GM18519 (cell line): ENCODE measurements at regions not wholly inside any gene's neighbourhood (a gene's known extent, or its start where the extent isn't known, plus 50 kb on each side); places are given as distances from the start of the nearest gene placed in this dataset.
"Not testable (repeated sequence)": the region's sequence is repeated elsewhere in the genome, so short reads cannot be mapped to it uniquely, and the experiment has no call there.

ENCODE experiments used
- ATAC-seq: cut with Tn5 transposase; IDR thresholded peaks from one replicate; pipeline ENCODE4 v1.9.1; 2021; ENCODE audit warnings: mild to moderate bottlenecking, moderate library complexity; ENCODE audit not compliant: unreplicated experiment, low FRiP score

GRCh38 chr6:100230115-100230952, 234.4 kb downstream of the SIM1 start:
- ATAC-seq: no peak

- ATAC-seq: no peak
Measured at GRCh38 chr6:100229512-100229911, 235.2 kb downstream of the SIM1 start.

- ATAC-seq: peak; percentile 96
Measured at GRCh38 chr6:100228834-100229441, 234.9 kb upstream of the MCHR2 start.

GRCh38 chr6:100228437-100228833, 234.4 kb upstream of the MCHR2 start:
- ATAC-seq: peak; percentile 2

GRCh38 chr6:100226811-100227210, 232.8 kb upstream of the MCHR2 start:
- no peak for ATAC-seq

GRCh38 chr6:100223952-100224351, 229.9 kb upstream of the MCHR2 start:
- ATAC-seq: not testable (repeated sequence)

- ATAC-seq: no peak
Measured at GRCh38 chr6:100220543-100220942, 226.5 kb upstream of the MCHR2 start.

GRCh38 chr6:100217225-100218012, 223.4 kb upstream of the MCHR2 start:
- ATAC-seq: no peak

- ATAC-seq: no peak
Measured at GRCh38 chr6:100216760-100217159, 222.7 kb upstream of the MCHR2 start.

GRCh38 chr6:100212131-100212530, 218.1 kb upstream of the MCHR2 start:
- no peak for ATAC-seq

- ATAC-seq: no peak
Measured at GRCh38 chr6:100210137-100211117, 216.4 kb upstream of the MCHR2 start.

- ATAC-seq: no peak
Measured at GRCh38 chr6:100209323-100210136, 215.5 kb upstream of the MCHR2 start.

- no peak for ATAC-seq
Measured at GRCh38 chr6:100203400-100203799, 209.4 kb upstream of the MCHR2 start.

GRCh38 chr6:100202417-100203194, 208.6 kb upstream of the MCHR2 start:
- ATAC-seq: no peak

GRCh38 chr6:100196214-100196982, 202.4 kb upstream of the MCHR2 start:
- ATAC-seq: not testable (repeated sequence)

- not testable (repeated sequence) for ATAC-seq
Measured at GRCh38 chr6:100195244-100195643, 201.2 kb upstream of the MCHR2 start.

GRCh38 chr6:100194535-100194934, 200.5 kb upstream of the MCHR2 start:
- no peak for ATAC-seq

- ATAC-seq: no peak
Measured at GRCh38 chr6:100188754-100189153, 194.7 kb upstream of the MCHR2 start.
